GM23338 (cell line): ENCODE measurements at regions not wholly inside any gene's neighbourhood (a gene's known extent, or its start where the extent isn't known, plus 50 kb on each side); places are given as distances from the start of the nearest gene placed in this dataset.

ENCODE experiments used
- ATAC-seq: fragments of 200-7000 bp; cut with Tn5 transposase; 3 replicates; pipeline ENCODE4 v1.9.1; 2020
- DNase-seq: peaks from one replicate; pipeline ENCODE4 v3.0.0-alpha.2; 2015; ENCODE audit warnings: low spot score
- H2AFZ ChIP-seq: fragments of 200-600 bp; sonication (generic); 2 replicates; pipeline ENCODE4 v1.8.0; 2016; ENCODE audit warnings: antibody characterized with exemption, mild to moderate bottlenecking, moderate library complexity
- H3F3A ChIP-seq: fragments of 200-600 bp; sonication (generic); replicated peaks from 2 replicates; pipeline ENCODE4 v1.8.0; 2017; ENCODE audit warnings: antibody characterized with exemption, mixed run types, low read depth
- H3K27ac ChIP-seq: fragments of 200-600 bp; sonication (generic); 2 replicates; pipeline ENCODE4 v1.6.1; 2016; ENCODE audit warnings: low read depth
- H3K27me3 ChIP-seq: fragments of 200-600 bp; sonication (generic); 2 replicates; pipeline ENCODE4 v1.8.0; 2016; ENCODE audit warnings: mild to moderate bottlenecking, mixed run types, moderate library complexity; ENCODE audit not compliant: insufficient read depth
- H3K36me3 ChIP-seq: fragments of 200-600 bp; sonication (generic); 2 replicates; pipeline ENCODE4 v1.8.0; 2016; ENCODE audit warnings: mild to moderate bottlenecking; ENCODE audit not compliant: insufficient read depth
- H3K4me1 ChIP-seq: fragments of 200-600 bp; sonication (generic); 2 replicates; pipeline ENCODE4 v1.8.0; 2016; ENCODE audit warnings: mild to moderate bottlenecking, moderate library complexity; ENCODE audit not compliant: insufficient read depth
- H3K4me2 ChIP-seq: fragments of 200-600 bp; sonication (generic); 2 replicates; pipeline ENCODE4 v1.7.1; 2017; ENCODE audit warnings: mixed run types
- H3K4me3 ChIP-seq: fragments of 200-600 bp; sonication (generic); 2 replicates; pipeline ENCODE4 v1.6.1; 2016; ENCODE audit warnings: mixed run types
- H3K79me2 ChIP-seq: fragments of 200-600 bp; sonication (generic); replicated peaks from 2 replicates; pipeline ENCODE4 v1.8.0; 2017; ENCODE audit warnings: mild to moderate bottlenecking; ENCODE audit not compliant: insufficient read depth
- H3K9me2 ChIP-seq: fragments of 200-600 bp; sonication (generic); 2 replicates; pipeline ENCODE4 v1.8.0; 2017; ENCODE audit not compliant: insufficient read depth
- H4K20me1 ChIP-seq: fragments of 200-600 bp; sonication (generic); replicated peaks from 2 replicates; pipeline ENCODE4 v1.8.0; 2017; ENCODE audit warnings: mild to moderate bottlenecking; ENCODE audit not compliant: insufficient read depth
- H3K27ac Mint-ChIP-seq: 2 replicates; pipeline ENCODE4 v1.8.0; 2020; ENCODE audit warnings: inconsistent platforms, mild to moderate bottlenecking, moderate library complexity, mixed read lengths
- H3K27me3 Mint-ChIP-seq: 3 replicates; pipeline ENCODE4 v1.8.0; 2022; ENCODE audit warnings: low read depth, mild to moderate bottlenecking, moderate library complexity, mixed read lengths, inconsistent platforms; ENCODE audit not compliant: insufficient read depth, poor library complexity
- H3K36me3 Mint-ChIP-seq: 3 replicates; pipeline ENCODE4 v1.8.0; 2021; ENCODE audit warnings: low read depth, mild to moderate bottlenecking, inconsistent platforms, moderate library complexity, mixed read lengths
- H3K4me1 Mint-ChIP-seq: 3 replicates; pipeline ENCODE4 v1.8.0; 2020; ENCODE audit warnings: mild to moderate bottlenecking, inconsistent platforms, mixed read lengths
- H3K4me3 Mint-ChIP-seq: 3 replicates; pipeline ENCODE4 v1.8.0; 2021; ENCODE audit warnings: moderate library complexity, mild to moderate bottlenecking, inconsistent platforms, mixed read lengths
- H3K9me3 Mint-ChIP-seq: 3 replicates; pipeline ENCODE4 v1.8.0; 2020; ENCODE audit warnings: moderate library complexity, mild to moderate bottlenecking, inconsistent platforms, mixed read lengths
- CREB1 ChIP-seq: fragments of 250-450 bp; sonication (Bioruptor Pico); IDR thresholded peaks from 2 replicates; pipeline ENCODE4 v1.5.0; 2020; ENCODE audit warnings: low read depth, mild to moderate bottlenecking, moderate library complexity
- CTCF ChIP-seq, 2 experiments: fragments of 200-600 bp in 1 of 2; sonication (generic) in 1 of 2; conservative IDR thresholded peaks; 2 replicates each; pipeline versions ENCODE4 v1.5.1 to v1.6.1; 2016 to 2017; ENCODE audit warnings: antibody characterized with exemption in 2 of 2, low read depth in 2 of 2, mild to moderate bottlenecking in 2 of 2, moderate library complexity in 1 of 2
- ETS1 ChIP-seq: IDR thresholded peaks from 2 replicates; pipeline ENCODE4 v1.6.1; 2016; ENCODE audit warnings: antibody characterized with exemption
- EZH2 ChIP-seq: fragments of 200-600 bp; sonication (generic); IDR thresholded peaks from one replicate; pipeline ENCODE4 v1.8.0; 2017; ENCODE audit warnings: antibody characterized with exemption, mild to moderate bottlenecking, low read depth; ENCODE audit not compliant: unreplicated experiment
- EZH2phosphoT487 ChIP-seq: fragments of 200-600 bp; sonication (generic); IDR thresholded peaks from one replicate; pipeline ENCODE4 v1.8.1; 2018; ENCODE audit warnings: antibody characterized with exemption; ENCODE audit not compliant: unreplicated experiment
- JUNB ChIP-seq: IDR thresholded peaks from one replicate; pipeline ENCODE4 v1.6.1; 2016; ENCODE audit warnings: antibody characterized with exemption; ENCODE audit not compliant: unreplicated experiment
- NANOG ChIP-seq: IDR thresholded peaks from 2 replicates; pipeline ENCODE4 v1.6.1; 2016; ENCODE audit warnings: antibody characterized with exemption, borderline replicate concordance
- POLR2AphosphoS5 ChIP-seq: IDR thresholded peaks from 2 replicates; pipeline ENCODE4 v1.6.1; 2016; ENCODE audit warnings: antibody characterized with exemption, low read depth
- STAT1 ChIP-seq: IDR thresholded peaks from one replicate; pipeline ENCODE4 v1.6.1; 2016; ENCODE audit warnings: antibody characterized with exemption; ENCODE audit not compliant: unreplicated experiment
- ZNF114 ChIP-seq: fragments of 250-450 bp; sonication (Bioruptor Pico); IDR thresholded peaks from 2 replicates; pipeline ENCODE4 v1.5.0; 2020; ENCODE audit warnings: mild to moderate bottlenecking, moderate library complexity
- ZNF331 ChIP-seq: fragments of 250-450 bp; sonication (Bioruptor Pico); IDR thresholded peaks from 2 replicates; pipeline ENCODE4 v1.5.0; 2020; ENCODE audit warnings: low read depth, mild to moderate bottlenecking, moderate library complexity
- TF ChIP-seq, protein P1 (sequence below): IDR thresholded peaks from one replicate; pipeline ENCODE4 v1.6.1; 2018; ENCODE audit warnings: antibody characterized with exemption; ENCODE audit not compliant: unreplicated experiment
- TF ChIP-seq, protein P2 (sequence below): fragments of 250-450 bp; sonication (Bioruptor Pico); IDR thresholded peaks from 2 replicates; pipeline ENCODE4 v1.5.0; 2020; ENCODE audit warnings: mild to moderate bottlenecking, moderate library complexity

DNA sequence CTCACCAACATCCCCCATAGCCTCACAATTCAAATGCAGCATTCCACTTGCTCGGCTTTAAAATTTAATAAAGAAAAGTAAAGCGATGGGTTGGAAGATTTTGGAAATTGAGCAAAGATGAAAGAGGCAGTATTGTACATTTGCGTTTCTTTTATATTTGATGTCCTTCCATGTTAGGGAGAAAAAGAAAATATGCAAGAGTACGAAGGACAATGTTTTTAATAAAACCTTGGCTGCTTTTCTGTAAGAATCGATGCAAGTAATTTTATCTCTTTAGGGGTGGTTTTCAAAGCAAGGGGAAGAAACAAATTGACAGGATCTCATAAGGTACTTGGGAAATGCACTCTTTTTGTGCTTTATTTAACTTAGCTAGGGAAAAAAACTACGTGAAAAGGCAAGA lies 61.8 kb upstream of the TSC22D2 start:
- no peak overlapping the region for H3K4me3 ChIP-seq
- H3K4me2 ChIP-seq, result peak overlapping the region; percentile 3; the same call in 1 of the 2 replicates
- H4K20me1 ChIP-seq, result no peaks in the 10 kb centered on the region
- DNase-seq (no peak), ATAC-seq (no peak)
- H3K27ac ChIP-seq, result no peak overlapping the region
- H3K4me1 ChIP-seq, result peaks cover 36% of the 10 kb centered on the region
- H3K27me3 Mint-ChIP-seq, result peaks cover 4% of the 10 kb centered on the region
- H3K79me2 ChIP-seq, result no peaks in the 10 kb centered on the region
- H3K9me3 Mint-ChIP-seq, result no peaks in the 10 kb centered on the region
- no peaks in the 10 kb centered on the region for H3F3A ChIP-seq
- no peak for TF ChIP-seq EZH2phosphoT487
- TF ChIP-seq STAT1, result no peak
- TF ChIP-seq, protein P1, sequence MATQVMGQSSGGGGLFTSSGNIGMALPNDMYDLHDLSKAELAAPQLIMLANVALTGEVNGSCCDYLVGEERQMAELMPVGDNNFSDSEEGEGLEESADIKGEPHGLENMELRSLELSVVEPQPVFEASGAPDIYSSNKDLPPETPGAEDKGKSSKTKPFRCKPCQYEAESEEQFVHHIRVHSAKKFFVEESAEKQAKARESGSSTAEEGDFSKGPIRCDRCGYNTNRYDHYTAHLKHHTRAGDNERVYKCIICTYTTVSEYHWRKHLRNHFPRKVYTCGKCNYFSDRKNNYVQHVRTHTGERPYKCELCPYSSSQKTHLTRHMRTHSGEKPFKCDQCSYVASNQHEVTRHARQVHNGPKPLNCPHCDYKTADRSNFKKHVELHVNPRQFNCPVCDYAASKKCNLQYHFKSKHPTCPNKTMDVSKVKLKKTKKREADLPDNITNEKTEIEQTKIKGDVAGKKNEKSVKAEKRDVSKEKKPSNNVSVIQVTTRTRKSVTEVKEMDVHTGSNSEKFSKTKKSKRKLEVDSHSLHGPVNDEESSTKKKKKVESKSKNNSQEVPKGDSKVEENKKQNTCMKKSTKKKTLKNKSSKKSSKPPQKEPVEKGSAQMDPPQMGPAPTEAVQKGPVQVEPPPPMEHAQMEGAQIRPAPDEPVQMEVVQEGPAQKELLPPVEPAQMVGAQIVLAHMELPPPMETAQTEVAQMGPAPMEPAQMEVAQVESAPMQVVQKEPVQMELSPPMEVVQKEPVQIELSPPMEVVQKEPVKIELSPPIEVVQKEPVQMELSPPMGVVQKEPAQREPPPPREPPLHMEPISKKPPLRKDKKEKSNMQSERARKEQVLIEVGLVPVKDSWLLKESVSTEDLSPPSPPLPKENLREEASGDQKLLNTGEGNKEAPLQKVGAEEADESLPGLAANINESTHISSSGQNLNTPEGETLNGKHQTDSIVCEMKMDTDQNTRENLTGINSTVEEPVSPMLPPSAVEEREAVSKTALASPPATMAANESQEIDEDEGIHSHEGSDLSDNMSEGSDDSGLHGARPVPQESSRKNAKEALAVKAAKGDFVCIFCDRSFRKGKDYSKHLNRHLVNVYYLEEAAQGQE, result no peak
- TF ChIP-seq EZH2, result no peak
- TF ChIP-seq, protein P2, sequence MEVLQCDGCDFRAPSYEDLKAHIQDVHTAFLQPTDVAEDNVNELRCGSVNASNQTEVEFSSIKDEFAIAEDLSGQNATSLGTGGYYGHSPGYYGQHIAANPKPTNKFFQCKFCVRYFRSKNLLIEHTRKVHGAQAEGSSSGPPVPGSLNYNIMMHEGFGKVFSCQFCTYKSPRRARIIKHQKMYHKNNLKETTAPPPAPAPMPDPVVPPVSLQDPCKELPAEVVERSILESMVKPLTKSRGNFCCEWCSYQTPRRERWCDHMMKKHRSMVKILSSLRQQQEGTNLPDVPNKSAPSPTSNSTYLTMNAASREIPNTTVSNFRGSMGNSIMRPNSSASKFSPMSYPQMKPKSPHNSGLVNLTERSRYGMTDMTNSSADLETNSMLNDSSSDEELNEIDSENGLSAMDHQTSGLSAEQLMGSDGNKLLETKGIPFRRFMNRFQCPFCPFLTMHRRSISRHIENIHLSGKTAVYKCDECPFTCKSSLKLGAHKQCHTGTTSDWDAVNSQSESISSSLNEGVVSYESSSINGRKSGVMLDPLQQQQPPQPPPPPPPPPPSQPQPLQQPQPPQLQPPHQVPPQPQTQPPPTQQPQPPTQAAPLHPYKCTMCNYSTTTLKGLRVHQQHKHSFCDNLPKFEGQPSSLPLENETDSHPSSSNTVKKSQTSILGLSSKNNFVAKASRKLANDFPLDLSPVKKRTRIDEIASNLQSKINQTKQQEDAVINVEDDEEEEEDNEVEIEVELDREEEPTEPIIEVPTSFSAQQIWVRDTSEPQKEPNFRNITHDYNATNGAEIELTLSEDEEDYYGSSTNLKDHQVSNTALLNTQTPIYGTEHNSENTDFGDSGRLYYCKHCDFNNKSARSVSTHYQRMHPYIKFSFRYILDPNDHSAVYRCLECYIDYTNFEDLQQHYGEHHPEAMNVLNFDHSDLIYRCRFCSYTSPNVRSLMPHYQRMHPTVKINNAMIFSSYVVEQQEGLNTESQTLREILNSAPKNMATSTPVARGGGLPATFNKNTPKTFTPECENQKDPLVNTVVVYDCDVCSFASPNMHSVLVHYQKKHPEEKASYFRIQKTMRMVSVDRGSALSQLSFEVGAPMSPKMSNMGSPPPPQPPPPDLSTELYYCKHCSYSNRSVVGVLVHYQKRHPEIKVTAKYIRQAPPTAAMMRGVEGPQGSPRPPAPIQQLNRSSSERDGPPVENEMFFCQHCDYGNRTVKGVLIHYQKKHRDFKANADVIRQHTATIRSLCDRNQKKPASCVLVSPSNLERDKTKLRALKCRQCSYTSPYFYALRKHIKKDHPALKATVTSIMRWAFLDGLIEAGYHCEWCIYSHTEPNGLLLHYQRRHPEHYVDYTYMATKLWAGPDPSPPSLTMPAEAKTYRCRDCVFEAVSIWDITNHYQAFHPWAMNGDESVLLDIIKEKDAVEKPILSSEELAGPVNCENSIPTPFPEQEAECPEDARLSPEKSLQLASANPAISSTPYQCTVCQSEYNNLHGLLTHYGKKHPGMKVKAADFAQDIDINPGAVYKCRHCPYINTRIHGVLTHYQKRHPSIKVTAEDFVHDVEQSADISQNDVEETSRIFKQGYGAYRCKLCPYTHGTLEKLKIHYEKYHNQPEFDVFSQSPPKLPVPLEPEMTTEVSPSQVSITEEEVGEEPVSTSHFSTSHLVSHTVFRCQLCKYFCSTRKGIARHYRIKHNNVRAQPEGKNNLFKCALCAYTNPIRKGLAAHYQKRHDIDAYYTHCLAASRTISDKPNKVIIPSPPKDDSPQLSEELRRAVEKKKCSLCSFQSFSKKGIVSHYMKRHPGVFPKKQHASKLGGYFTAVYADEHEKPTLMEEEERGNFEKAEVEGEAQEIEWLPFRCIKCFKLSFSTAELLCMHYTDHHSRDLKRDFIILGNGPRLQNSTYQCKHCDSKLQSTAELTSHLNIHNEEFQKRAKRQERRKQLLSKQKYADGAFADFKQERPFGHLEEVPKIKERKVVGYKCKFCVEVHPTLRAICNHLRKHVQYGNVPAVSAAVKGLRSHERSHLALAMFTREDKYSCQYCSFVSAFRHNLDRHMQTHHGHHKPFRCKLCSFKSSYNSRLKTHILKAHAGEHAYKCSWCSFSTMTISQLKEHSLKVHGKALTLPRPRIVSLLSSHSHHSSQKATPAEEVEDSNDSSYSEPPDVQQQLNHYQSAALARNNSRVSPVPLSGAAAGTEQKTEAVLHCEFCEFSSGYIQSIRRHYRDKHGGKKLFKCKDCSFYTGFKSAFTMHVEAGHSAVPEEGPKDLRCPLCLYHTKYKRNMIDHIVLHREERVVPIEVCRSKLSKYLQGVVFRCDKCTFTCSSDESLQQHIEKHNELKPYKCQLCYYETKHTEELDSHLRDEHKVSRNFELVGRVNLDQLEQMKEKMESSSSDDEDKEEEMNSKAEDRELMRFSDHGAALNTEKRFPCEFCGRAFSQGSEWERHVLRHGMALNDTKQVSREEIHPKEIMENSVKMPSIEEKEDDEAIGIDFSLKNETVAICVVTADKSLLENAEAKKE (CRISPR knock-in tag), result no peak
- no peak for TF ChIP-seq CTCF (conservative IDR thresholded peaks at IDR 0.05; ENCODE audit: low read depth in 2 of 2)
- TF ChIP-seq CREB1 (CRISPR knock-in tag), result no peak
- no peak for TF ChIP-seq NANOG
- no peak for TF ChIP-seq POLR2AphosphoS5
- no peak for TF ChIP-seq ZNF331 (CRISPR knock-in tag)
- TF ChIP-seq JUNB, result no peak
- TF ChIP-seq ETS1, result no peak
- no peak for TF ChIP-seq ZNF114 (CRISPR knock-in tag)
- H3K36me3 Mint-ChIP-seq, result no peaks in the 10 kb centered on the region
- H3K4me1 Mint-ChIP-seq, result peaks cover 55% of the 10 kb centered on the region
- no peaks in the 10 kb centered on the region for H3K27me3 ChIP-seq
- no peaks in the 10 kb centered on the region for H3K9me2 ChIP-seq
- peak overlapping the region; percentile 54; the same call in 1 of the 2 replicates for H3K27ac Mint-ChIP-seq
- H2AFZ ChIP-seq, result no peak overlapping the region
- no peaks in the 10 kb centered on the region for H3K36me3 ChIP-seq
- peak overlapping the region; percentile 12; the same call in 1 of the 3 replicates for H3K4me3 Mint-ChIP-seq
